Suppressor macrophage treated with lipopolysaccharide for 4 hours (primary cell): ENCODE measurements at regions not wholly inside any gene's neighbourhood (a gene's known extent, or its start where the extent isn't known, plus 50 kb on each side); places are given as distances from the start of the nearest gene placed in this dataset.

Experiments
- DNase-seq: peaks from one replicate; pipeline ENCODE4 v3.0.0-alpha.2; 2020

DNA sequence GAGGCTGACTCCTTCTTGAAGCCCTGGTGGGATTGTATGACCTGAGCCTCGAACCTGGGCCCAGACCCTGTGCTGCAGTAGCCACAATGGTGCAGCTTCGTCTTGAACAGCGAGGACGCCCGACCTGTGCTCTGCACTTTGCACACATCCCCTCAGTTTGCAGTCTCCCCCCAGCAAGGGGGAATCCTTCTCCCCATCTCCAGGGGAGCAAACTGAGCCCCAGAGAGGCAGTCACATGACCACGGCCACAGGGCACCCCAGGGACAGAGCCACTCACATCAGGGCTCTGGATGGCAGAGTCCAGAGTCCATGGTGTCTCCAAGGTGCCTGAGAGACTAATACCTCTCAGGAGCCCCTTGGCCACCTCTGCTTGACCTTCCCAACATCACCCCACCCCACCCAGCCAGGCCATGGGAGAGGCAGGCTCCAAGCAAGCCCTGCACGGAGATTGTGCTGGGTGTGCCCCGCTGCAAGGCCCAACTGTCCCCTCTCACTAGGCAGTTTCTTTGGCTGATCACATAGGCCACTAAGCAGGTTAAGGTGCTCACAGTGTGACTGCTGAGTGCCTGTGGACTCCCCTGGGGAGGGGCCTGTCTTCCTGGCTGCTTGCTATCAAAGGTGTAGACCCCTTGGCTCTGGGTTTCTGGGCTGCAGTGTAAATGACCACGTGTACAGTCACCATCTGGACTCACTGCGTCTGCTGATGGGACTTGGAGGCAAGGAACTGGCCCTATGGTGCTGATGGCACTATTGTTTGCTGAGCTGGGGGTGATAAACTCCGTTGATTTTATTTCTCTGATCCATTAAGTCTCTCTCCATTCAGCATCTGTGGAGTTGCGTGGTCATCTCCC lies 398.1 kb downstream of the MATN1 start:
- no peak for DNase-seq

- no peak for DNase-seq
Measured at GRCh38 chr1:30324251-30325084, 398.9 kb downstream of the MATN1 start.

DNA sequence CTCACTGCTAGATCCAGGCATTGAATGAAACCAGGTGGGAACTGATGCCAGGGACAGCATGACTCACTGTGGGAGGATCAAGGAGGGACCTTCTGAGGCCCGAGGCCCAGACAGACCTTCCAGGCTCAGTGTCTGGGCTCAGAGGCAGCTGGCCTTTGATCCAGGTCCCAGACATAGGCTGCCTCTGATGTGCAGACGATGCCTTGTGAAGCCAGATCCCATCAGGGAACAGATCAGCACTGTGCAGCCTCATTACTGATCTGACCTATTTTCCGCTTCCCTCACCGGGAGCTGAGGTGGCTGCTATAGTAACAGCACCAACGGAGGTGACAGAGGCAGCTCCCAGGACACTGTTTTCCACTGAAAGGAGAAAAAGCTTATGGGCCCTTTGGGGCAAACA lies 399.5 kb downstream of the MATN1 start:
- no peak for DNase-seq

GRCh38 chr1:30323352-30323751 lies 400.0 kb downstream of the MATN1 start:
- no peak for DNase-seq

DNA sequence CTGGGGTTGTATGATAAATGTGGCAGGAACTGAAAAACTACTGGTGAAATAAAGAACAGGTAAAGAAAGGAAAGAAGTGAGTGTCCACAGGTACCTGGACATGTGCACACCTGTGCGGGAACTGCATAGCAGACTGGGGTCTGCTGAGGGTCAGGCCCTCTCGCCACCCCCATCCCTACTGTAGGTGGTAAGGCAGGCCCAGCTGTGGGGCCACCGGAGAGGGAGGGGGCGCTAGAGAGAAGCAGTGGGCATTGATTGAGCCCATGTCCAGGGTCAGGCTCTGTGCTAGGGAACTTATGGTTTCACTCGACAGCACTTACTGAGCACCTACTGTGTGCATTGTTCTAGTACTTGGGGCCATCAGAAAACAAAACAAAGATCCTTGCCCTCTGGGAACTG lies 400.5 kb downstream of the MATN1 start:
- no peak for DNase-seq

- no peak for DNase-seq
Measured at GRCh38 chr1:30321996-30322858, 401.2 kb downstream of the MATN1 start.

DNA sequence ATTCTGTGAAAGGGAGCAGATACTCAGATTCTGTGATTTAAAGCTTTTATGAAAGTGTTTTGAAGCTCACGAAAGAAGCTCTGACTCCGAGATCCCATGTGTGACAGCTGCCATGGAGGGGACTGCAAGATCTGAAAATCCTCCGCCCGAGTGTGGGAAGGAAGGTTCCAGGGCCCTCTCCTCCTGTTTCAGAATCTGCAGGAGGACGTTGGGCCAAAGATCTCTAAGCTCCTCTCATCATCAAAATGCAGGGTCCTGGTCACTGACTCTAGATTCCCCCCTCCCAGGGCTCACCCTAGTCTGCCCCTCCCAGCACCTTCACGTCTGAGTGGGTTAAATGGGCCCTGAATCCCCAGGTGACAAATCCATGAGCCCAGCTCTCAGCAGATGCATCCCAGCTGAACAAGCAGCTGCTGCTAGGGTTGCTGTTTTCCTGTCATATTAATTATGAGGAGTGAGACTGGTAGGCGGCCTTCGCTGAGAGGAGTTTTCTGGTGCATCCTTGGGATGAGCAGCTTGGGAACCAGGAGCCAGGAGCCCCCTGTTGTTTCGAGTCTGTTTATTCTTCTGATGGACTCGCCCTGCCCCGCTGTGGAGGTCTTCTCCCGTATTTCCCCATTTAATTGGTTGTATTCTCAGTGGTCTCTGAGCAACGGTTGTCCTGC lies 402.0 kb downstream of the MATN1 start:
- no peak for DNase-seq

GRCh38 chr1:30320581-30320890 lies 402.8 kb downstream of the MATN1 start:
- no peak for DNase-seq

DNA sequence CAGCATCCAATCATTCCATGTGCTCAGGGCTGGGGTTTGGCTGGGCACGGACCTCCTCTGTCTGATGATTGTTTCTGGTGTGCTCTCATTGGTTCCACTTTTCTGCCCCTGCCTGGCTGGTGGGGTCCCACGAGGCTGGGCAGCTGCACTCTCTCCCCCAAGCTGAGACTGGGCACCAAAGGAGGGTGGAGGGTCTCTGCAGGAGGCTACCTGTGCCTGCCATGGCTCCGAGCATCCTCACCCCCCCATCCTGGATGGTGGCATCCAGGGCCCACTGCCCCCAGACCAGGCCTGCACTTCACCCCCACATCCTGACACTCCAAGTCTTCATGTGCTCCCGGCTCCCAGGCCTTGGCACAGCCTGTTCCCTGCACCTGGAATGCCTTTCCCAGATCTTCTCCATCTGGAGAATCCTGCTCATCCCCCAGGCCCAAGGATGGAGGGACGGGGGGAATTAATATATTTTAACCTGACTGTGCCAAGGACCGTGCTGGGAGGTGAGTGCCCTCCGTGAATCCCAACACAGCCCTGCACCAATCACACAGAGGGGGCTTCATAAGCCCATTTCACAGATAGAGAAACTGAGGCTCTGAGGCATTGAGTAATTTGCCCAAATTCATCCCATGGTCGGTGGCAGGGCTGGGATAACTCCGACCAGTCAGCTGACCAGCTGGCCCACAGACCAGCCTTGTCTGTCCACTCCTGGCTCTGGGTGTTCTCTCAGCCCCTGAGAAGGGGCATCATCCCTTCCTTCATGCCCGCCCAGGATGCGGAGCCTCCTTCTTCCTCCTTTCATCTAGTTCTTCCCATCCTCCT lies 403.4 kb downstream of the MATN1 start:
- no peak for DNase-seq

DNA sequence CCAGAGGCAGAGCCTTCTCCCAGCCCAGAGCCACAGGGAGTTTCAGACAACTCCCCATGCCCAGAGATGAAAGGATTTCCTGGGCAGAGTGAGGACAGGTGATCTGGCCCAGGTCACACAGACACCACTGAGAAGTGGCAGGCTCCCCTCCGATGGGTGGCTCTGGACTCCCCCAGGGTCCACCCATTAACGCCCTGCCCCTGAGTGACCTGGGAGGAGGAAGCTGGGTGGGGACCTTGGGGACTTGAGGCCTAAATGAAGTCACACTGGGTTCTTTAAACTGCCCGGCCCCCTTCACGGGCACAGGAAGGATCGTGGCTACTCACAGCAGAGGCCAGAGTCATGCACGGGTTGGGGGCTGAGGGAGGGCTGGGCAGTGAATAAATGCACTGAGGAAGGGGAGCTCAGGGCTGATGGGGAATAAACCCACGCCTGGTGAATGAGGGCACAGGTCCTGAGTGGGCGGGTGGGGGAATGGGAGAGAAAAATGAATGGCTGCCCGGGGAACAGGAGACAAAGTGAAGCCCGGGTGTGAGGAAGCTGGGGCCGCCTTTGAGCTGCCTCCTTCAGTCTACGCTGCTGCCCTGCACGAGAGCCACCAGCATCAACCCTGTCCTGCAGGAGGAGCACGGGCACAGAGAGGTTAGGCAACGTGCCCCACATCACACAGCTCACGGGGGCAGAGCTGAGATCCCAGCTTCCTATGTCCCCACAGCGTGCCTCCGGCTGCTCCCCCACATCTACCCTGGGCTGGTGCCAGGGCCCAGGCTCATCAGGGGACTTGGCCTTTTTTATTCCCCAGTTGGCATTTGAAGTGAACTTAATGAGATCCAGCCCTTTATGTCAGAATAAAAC lies 404.3 kb downstream of the MATN1 start:
- no peak for DNase-seq

DNA sequence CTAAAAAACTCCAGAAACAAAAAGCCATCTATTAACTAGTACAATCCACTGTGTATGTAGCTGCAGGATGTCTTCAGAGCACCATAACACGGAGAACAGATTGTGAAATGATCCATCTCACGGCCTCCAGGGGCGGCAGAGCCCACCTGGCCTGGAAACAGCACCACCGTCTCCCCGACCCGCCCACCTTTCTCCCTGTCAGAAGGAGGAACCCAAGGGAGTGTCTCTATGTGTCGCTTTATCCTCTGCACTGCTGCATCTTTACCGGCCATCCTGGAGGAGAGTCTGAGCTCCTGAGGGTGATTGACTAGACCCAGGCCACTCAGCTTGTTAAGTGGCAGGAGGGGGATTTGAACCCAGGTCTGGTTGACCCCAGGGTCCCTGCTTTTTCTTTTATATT lies 405.0 kb downstream of the MATN1 start:
- no peak for DNase-seq

DNA sequence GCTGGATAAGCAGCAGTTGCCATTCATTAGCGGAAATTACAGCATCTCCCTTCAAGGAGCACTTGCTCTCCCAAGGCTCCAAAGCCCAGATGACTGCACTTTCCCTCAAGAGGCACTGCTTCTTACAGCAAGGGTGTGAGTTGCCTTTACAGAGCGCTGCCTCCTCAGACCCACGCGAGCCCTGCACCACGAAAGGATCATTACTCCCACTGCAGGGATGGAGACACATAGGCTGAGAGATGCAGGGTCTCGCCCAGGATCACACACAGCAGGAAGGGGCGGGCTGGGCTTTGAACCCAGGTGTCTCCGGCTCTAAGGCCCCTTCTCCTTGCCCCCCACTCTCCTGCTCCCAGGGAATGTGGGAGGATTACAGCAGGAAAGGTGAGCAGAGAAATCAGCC lies 405.5 kb downstream of the MATN1 start:
- no peak for DNase-seq

GRCh38 chr1:30316056-30316455 lies 407.3 kb downstream of the MATN1 start:
- DNase-seq = no peak

- peak; percentile 1 for DNase-seq
Measured at GRCh38 chr1:30315185-30315960, 408.0 kb downstream of the MATN1 start.

GRCh38 chr1:30314591-30314990 lies 408.8 kb downstream of the MATN1 start:
- DNase-seq = no peak

GRCh38 chr1:30313584-30313983 lies 409.8 kb downstream of the MATN1 start:
- DNase-seq = no peak

DNA sequence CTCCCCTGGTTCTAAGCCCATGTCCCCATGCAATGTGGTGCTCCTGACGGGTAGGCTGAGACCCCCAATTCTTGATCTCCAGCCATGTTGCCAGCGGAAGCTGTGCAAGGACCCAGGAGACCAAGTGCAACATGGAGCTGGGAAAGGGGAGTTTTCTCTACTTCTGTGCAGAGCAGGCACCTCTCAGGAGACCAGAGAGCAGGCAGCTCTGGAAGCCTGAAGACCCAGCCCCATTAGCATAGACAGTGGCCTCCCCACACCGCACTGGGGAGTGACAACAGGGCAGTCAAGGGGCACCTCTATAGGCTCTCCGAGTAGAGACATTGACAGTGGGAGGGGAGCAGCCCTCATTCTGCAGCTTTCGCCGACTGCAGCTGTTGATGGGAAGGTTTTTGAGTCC lies 410.2 kb downstream of the MATN1 start:
- no peak for DNase-seq

- no peak for DNase-seq
Measured at GRCh38 chr1:30312226-30312625, 411.2 kb downstream of the MATN1 start.

DNA sequence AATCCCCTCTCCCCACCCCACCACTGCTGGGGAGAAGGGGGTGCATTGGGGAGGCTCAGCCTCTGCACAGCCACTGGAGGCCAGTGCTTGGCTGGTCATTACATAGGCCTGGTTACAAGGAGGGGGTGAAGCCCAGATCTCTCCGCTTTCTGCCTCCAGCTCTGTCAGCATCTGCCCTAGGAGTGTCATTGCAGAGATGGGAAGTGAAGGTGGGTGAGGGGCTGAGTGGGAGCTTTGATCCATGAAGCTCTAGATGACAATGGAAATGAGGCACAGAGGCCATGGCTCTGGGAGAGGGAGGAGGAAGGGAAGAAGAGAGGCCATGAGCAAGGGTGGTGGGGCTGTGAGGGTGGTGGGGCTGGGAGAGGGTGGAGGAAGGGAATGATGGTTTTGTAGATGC lies 411.6 kb downstream of the MATN1 start:
- no peak for DNase-seq
